ENCODE measurements at regions not wholly inside any gene's neighbourhood (a gene's known extent, or its start where the extent isn't known, plus 50 kb on each side); places are given as distances from the start of the nearest gene placed in this dataset.
A peak's percentile ranks its signal among the peaks of the same experiment; 100 is the strongest.

- H3K9me3 ChIP-seq: no peaks in the 10 kb centered on the region
- TF ChIP-seq CTCF (IDR thresholded peaks at IDR 0.05) (no peak), POLR2A (IDR thresholded peaks at IDR 0.05) (no peak), EP300 (IDR thresholded peaks at IDR 0.05) (no peak), POLR2AphosphoS5 (IDR thresholded peaks at IDR 0.05) (no peak)
- H3K27me3 ChIP-seq: no peaks in the 10 kb centered on the region
- H3K27ac ChIP-seq: no peak overlapping the region
- intact Hi-C loops (cut with DNase I; ENCODE audit: low total_unique reads): no loop called here
- no peak for DNase-seq
- H3K4me1 ChIP-seq: no peaks in the 10 kb centered on the region
- H3K4me3 ChIP-seq: no peak overlapping the region
- no peaks in the 10 kb centered on the region for H3K36me3 ChIP-seq
Measured at GRCh38 chr4:19406789-19407188, 844.9 kb upstream of the SLIT2 start.

DNA sequence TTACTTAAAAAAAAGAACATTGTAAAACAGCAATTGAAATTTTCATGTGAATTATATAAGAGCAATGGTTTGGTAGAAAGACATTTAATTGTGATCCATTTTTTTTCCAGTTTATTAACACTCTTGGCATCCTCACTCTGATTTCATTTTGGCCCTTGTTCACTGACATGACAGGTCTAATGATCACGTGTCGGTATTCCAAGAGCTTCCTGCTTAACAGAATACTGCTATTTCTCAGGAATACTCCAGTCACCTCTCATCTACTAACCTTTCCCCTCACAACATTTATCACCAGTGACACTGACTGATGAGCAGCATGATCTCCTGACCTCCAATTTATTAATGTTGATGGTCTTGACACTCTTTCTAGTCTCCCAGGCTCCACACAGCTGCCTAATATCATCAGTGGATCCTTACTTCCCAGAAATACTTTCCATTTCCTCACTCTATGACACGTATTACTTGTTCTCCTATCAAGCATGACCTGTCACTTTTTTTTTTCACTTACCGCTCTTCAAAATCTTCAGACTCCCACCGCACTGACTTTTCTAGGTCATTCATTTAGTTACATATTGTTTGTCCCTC is 847.8 kb upstream of the SLIT2 start:
- no peaks in the 10 kb centered on the region for H3K9me3 ChIP-seq
- no peak overlapping the region for H3K4me3 ChIP-seq
- H3K27me3 ChIP-seq: no peaks in the 10 kb centered on the region
- no peak for TF ChIP-seq CTCF (IDR thresholded peaks at IDR 0.05)
- intact Hi-C loops (cut with DNase I; ENCODE audit: low total_unique reads): no loop called here
- 52 to 62% (median 56%) methylated on average over 5 of the region's 5 CpGs for WGBS, 5 donors
- H3K27ac ChIP-seq: no peak overlapping the region
- no peaks in the 10 kb centered on the region for H3K4me1 ChIP-seq
- no peaks in the 10 kb centered on the region for H3K36me3 ChIP-seq
- DNase-seq: peak in 1 of 2 donors; percentile 26

- no peaks in the 10 kb centered on the region for H3K9me3 ChIP-seq
- peak in 1 of 2 donors; percentile 9 for DNase-seq
- no peaks in the 10 kb centered on the region for H3K4me1 ChIP-seq
- no peak overlapping the region for H3K27ac ChIP-seq
- no peaks in the 10 kb centered on the region for H3K36me3 ChIP-seq
- no peaks in the 10 kb centered on the region for H3K27me3 ChIP-seq
- TF ChIP-seq POLR2AphosphoS5 (IDR thresholded peaks at IDR 0.05): no peak
- no peak overlapping the region for H3K4me3 ChIP-seq
- intact Hi-C loops (cut with DNase I; ENCODE audit: low total_unique reads): no loop called here
- 62 to 80% (median 74%) methylated on average over 2 of the region's 2 CpGs for WGBS, 5 donors
Measured at GRCh38 chr4:19402581-19403065, 849.1 kb upstream of the SLIT2 start.

DNA sequence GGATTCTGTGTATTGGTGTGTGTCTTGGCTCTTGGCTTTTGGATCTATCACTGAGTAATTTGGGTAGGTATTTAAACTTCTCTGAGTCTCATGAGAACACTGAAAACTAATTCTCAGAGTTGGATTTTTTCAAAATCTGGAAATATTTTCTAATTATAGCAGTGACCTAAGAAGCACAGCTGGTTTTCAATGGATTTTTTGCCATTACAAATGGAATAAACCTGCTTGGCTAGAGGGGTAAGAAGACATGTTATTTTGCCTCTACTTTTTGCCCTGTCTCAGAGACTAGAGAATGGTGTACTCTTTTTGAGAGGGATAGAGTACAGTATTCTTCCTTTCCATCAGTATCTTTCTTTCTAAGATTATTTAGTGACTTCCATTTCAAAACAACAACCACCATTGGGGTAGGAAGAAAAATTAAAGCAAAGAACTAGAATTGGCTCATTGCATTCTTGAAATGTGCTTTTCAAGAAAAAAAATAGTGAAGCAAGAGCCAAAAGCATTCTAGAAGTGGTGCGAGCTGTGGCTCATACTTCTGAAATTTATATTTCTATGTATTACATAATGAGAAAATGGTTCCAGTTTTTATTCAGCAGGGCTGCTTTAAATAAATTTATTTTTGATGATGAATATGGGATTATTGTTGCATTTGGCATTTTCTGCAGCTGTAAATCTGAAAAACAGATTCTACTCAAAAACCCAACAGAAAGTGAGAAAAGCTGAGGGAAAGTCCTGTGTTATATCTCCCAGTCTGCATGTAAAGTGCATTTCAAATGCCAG is 850.2 kb upstream of the SLIT2 start:
- Histone ChIP-seq H3K4me1 (no peaks in the 10 kb centered on the region), H3K9me3 (no peaks in the 10 kb centered on the region), H3K36me3 (no peaks in the 10 kb centered on the region), H3K27me3 (no peaks in the 10 kb centered on the region), H3K27ac (no peak overlapping the region), H3K4me3 (no peak overlapping the region)
- no peak for TF ChIP-seq POLR2A (IDR thresholded peaks at IDR 0.05)
- TF ChIP-seq EP300 (IDR thresholded peaks at IDR 0.05): no peak
- TF ChIP-seq CTCF (IDR thresholded peaks at IDR 0.05): no peak
- no peak for TF ChIP-seq POLR2AphosphoS5 (IDR thresholded peaks at IDR 0.05)
- DNase-seq: no peak
- intact Hi-C loops (cut with DNase I; ENCODE audit: low total_unique reads): no loop called here
- 73 to 96% (median 84%) methylated on average over 1 of the region's 1 CpG for WGBS, 5 donors

GRCh38 chr4:19400820-19401219 is 850.9 kb upstream of the SLIT2 start:
- Histone ChIP-seq H3K4me1 (no peaks in the 10 kb centered on the region), H3K27me3 (no peaks in the 10 kb centered on the region), H3K36me3 (no peaks in the 10 kb centered on the region), H3K27ac (no peak overlapping the region), H3K4me3 (no peak overlapping the region), H3K9me3 (no peaks in the 10 kb centered on the region)
- intact Hi-C loops (cut with DNase I; ENCODE audit: low total_unique reads): no loop called here
- no peak for DNase-seq
- TF ChIP-seq CTCF (IDR thresholded peaks at IDR 0.05): no peak
- no peak for TF ChIP-seq EP300 (IDR thresholded peaks at IDR 0.05)
- TF ChIP-seq POLR2AphosphoS5 (IDR thresholded peaks at IDR 0.05): no peak
- 63 to 93% (median 82%) methylated on average over 1 of the region's 1 CpG for WGBS, 5 donors
